ENCODE measurements at regions not wholly inside any gene's neighbourhood (a gene's known extent, or its start where the extent isn't known, plus 50 kb on each side); places are given as distances from the start of the nearest gene placed in this dataset.

GRCh38 chr6:23055523-23055922 is 486.2 kb downstream of the HDGFL1 start:
- no peak overlapping the region for H3K9ac ChIP-seq (ENCODE audit: low read length)
- H3K36me3 ChIP-seq (ENCODE audit: insufficient read depth, low read length) = no peaks in the 10 kb centered on the region
- no peaks in the 10 kb centered on the region for H3K79me2 ChIP-seq (ENCODE audit: insufficient read depth, low read length)
- H3F3A ChIP-seq (ENCODE audit: insufficient read depth, low read length) = no peaks in the 10 kb centered on the region
- no peak overlapping the region for H3K4me3 ChIP-seq (ENCODE audit: low read depth, low read length, poor library complexity, severe bottlenecking)
- TF ChIP-seq, protein P1, sequence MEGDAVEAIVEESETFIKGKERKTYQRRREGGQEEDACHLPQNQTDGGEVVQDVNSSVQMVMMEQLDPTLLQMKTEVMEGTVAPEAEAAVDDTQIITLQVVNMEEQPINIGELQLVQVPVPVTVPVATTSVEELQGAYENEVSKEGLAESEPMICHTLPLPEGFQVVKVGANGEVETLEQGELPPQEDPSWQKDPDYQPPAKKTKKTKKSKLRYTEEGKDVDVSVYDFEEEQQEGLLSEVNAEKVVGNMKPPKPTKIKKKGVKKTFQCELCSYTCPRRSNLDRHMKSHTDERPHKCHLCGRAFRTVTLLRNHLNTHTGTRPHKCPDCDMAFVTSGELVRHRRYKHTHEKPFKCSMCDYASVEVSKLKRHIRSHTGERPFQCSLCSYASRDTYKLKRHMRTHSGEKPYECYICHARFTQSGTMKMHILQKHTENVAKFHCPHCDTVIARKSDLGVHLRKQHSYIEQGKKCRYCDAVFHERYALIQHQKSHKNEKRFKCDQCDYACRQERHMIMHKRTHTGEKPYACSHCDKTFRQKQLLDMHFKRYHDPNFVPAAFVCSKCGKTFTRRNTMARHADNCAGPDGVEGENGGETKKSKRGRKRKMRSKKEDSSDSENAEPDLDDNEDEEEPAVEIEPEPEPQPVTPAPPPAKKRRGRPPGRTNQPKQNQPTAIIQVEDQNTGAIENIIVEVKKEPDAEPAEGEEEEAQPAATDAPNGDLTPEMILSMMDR (IDR thresholded peaks at IDR 0.05; ENCODE audit: low read length) = no peak
- no peak for TF ChIP-seq EZH2 (IDR thresholded peaks at IDR 0.05; ENCODE audit: borderline replicate concordance, low read length)
- no peaks in the 10 kb centered on the region for H3K9me3 ChIP-seq (ENCODE audit: low read length)
- no peaks in the 10 kb centered on the region for H4K20me1 ChIP-seq (ENCODE audit: insufficient read depth, low read length)
- H3K27ac ChIP-seq (ENCODE audit: low read depth, low read length, poor library complexity, severe bottlenecking) = no peak overlapping the region
- H3K4me1 ChIP-seq (ENCODE audit: insufficient read depth, low read length, severe bottlenecking) = no peaks in the 10 kb centered on the region
- no peaks in the 10 kb centered on the region for H3K27me3 ChIP-seq (ENCODE audit: insufficient read depth, low read length)
- H2AFZ ChIP-seq (ENCODE audit: low read length) = no peak overlapping the region
- H3K4me2 ChIP-seq (ENCODE audit: low read length) = no peak overlapping the region
- H3K9me2 ChIP-seq (ENCODE audit: low read depth, low read length) = no peaks in the 10 kb centered on the region

DNA sequence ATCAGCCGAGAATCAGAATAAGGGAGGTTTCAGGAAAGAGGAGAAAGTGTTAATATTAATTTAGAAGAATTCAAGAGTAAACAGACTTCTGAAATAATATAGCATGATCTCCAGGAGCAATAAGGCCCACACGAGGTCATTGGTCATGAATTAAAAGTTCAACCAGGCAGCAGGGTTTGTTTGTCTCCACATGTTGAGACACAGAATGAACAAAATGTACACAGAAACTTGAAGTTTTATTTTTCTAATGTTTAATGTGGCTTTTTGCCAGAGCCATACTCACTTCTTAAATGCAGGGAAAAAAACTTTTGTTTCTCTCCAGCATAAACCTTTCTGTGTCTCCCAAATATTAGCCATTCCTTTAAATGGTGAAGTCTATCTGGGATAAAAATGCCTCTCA is 504.5 kb downstream of the HDGFL1 start:
- Histone ChIP-seq H3K27me3 (ENCODE audit: insufficient read depth, low read length) (no peaks in the 10 kb centered on the region), H3K9ac (ENCODE audit: low read length) (no peak overlapping the region), H3K9me2 (ENCODE audit: low read depth, low read length) (no peaks in the 10 kb centered on the region), H3K9me3 (ENCODE audit: low read length) (no peaks in the 10 kb centered on the region), H3K27ac (ENCODE audit: low read depth, low read length, poor library complexity, severe bottlenecking) (no peak overlapping the region), H3K36me3 (ENCODE audit: insufficient read depth, low read length) (no peaks in the 10 kb centered on the region), H4K20me1 (ENCODE audit: insufficient read depth, low read length) (no peaks in the 10 kb centered on the region), H3K79me2 (ENCODE audit: insufficient read depth, low read length) (no peaks in the 10 kb centered on the region), H3F3A (ENCODE audit: insufficient read depth, low read length) (no peaks in the 10 kb centered on the region), H3K4me3 (ENCODE audit: low read depth, low read length, poor library complexity, severe bottlenecking) (no peak overlapping the region), H3K4me1 (ENCODE audit: insufficient read depth, low read length, severe bottlenecking) (no peaks in the 10 kb centered on the region), H3K4me2 (ENCODE audit: low read length) (no peak overlapping the region), H2AFZ (ENCODE audit: low read length) (no peak overlapping the region)
- no peak for TF ChIP-seq EZH2 (IDR thresholded peaks at IDR 0.05; ENCODE audit: borderline replicate concordance, low read length)
- TF ChIP-seq, protein P1 (IDR thresholded peaks at IDR 0.05; ENCODE audit: low read length) = no peak

GRCh38 chr6:23077772-23078171 is 508.4 kb downstream of the HDGFL1 start:
- no peaks in the 10 kb centered on the region for H3F3A ChIP-seq (ENCODE audit: insufficient read depth, low read length)
- TF ChIP-seq, protein P1 (IDR thresholded peaks at IDR 0.05; ENCODE audit: low read length) = no peak
- no peak for TF ChIP-seq EZH2 (IDR thresholded peaks at IDR 0.05; ENCODE audit: borderline replicate concordance, low read length)
- no peak overlapping the region for H3K4me2 ChIP-seq (ENCODE audit: low read length)
- no peaks in the 10 kb centered on the region for H4K20me1 ChIP-seq (ENCODE audit: insufficient read depth, low read length)
- H3K27ac ChIP-seq (ENCODE audit: low read depth, low read length, poor library complexity, severe bottlenecking) = no peak overlapping the region
- no peaks in the 10 kb centered on the region for H3K9me3 ChIP-seq (ENCODE audit: low read length)
- no peaks in the 10 kb centered on the region for H3K4me1 ChIP-seq (ENCODE audit: insufficient read depth, low read length, severe bottlenecking)
- H2AFZ ChIP-seq (ENCODE audit: low read length) = no peak overlapping the region
- no peaks in the 10 kb centered on the region for H3K27me3 ChIP-seq (ENCODE audit: insufficient read depth, low read length)
- no peaks in the 10 kb centered on the region for H3K36me3 ChIP-seq (ENCODE audit: insufficient read depth, low read length)
- H3K79me2 ChIP-seq (ENCODE audit: insufficient read depth, low read length) = no peaks in the 10 kb centered on the region
- no peak overlapping the region for H3K9ac ChIP-seq (ENCODE audit: low read length)
- H3K4me3 ChIP-seq (ENCODE audit: low read depth, low read length, poor library complexity, severe bottlenecking) = no peak overlapping the region
- H3K9me2 ChIP-seq (ENCODE audit: low read depth, low read length) = no peaks in the 10 kb centered on the region

Measured in OCI-LY1 (cell line).